ENCODE measurements at regions not wholly inside any gene's neighbourhood (a gene's known extent, or its start where the extent isn't known, plus 50 kb on each side); places are given as distances from the start of the nearest gene placed in this dataset.

DNA sequence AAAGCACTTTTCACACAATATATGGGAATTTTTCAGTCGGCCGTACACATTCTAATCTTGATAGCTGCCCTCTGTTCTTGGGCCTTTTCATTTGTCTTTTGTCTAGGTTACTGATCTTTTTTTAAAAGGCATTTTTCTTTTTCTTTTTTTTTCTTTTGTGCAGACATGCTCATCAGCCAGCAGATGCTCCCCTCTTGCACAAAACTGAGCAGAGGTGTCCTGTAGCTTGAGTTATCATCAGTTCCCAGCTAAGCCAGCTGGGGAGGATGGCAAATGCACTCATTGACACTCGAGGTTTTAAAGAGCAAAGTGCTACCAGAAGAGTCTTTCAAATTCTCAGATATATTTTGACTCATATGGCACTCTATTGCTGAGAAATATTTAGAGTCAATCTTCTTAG is 913.9 kb upstream of the SEL1L start:
- TF ChIP-seq EZH2 (IDR thresholded peaks at IDR 0.05; ENCODE audit: low read depth, unreplicated experiment) = no peak
- TF ChIP-seq, protein P1, sequence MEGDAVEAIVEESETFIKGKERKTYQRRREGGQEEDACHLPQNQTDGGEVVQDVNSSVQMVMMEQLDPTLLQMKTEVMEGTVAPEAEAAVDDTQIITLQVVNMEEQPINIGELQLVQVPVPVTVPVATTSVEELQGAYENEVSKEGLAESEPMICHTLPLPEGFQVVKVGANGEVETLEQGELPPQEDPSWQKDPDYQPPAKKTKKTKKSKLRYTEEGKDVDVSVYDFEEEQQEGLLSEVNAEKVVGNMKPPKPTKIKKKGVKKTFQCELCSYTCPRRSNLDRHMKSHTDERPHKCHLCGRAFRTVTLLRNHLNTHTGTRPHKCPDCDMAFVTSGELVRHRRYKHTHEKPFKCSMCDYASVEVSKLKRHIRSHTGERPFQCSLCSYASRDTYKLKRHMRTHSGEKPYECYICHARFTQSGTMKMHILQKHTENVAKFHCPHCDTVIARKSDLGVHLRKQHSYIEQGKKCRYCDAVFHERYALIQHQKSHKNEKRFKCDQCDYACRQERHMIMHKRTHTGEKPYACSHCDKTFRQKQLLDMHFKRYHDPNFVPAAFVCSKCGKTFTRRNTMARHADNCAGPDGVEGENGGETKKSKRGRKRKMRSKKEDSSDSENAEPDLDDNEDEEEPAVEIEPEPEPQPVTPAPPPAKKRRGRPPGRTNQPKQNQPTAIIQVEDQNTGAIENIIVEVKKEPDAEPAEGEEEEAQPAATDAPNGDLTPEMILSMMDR (conservative IDR thresholded peaks at IDR 0.05; ENCODE audit: low read depth in 2 of 2) = peak in 1 of 2 experiments; percentile 34; a peak in 1 of 4 replicates
- no peak for ATAC-seq
- peaks cover 88% of the 10 kb centered on the region for H3K9me3 Mint-ChIP-seq

GRCh38 chr14:82449926-82450468 is 916.3 kb upstream of the SEL1L start:
- H2AFZ ChIP-seq = no peak overlapping the region
- no peak overlapping the region for H3K4me2 ChIP-seq
- no peak overlapping the region for H3K4me3 Mint-ChIP-seq
- no peaks in the 10 kb centered on the region for H3K79me2 ChIP-seq (replicated peaks; ENCODE audit: insufficient read depth)
- no peaks in the 10 kb centered on the region for H3K36me3 ChIP-seq (ENCODE audit: insufficient read depth)
- no peaks in the 10 kb centered on the region for H3K4me1 Mint-ChIP-seq
- H3K27ac Mint-ChIP-seq = no peak overlapping the region
- no peaks in the 10 kb centered on the region for H3K9me2 ChIP-seq (ENCODE audit: insufficient read depth)
- H3K27me3 ChIP-seq (ENCODE audit: insufficient read depth) = no peaks in the 10 kb centered on the region
- no peak for DNase-seq (ENCODE audit: low spot score)
- no peaks in the 10 kb centered on the region for H3K27me3 Mint-ChIP-seq (ENCODE audit: insufficient read depth, low read depth, poor library complexity)
- H3F3A ChIP-seq (replicated peaks; ENCODE audit: low read depth) = no peaks in the 10 kb centered on the region
- H4K20me1 ChIP-seq (replicated peaks; ENCODE audit: insufficient read depth) = no peaks in the 10 kb centered on the region
- peaks cover 89% of the 10 kb centered on the region for H3K9me3 Mint-ChIP-seq
- H3K36me3 Mint-ChIP-seq (ENCODE audit: low read depth) = peaks cover 10% of the 10 kb centered on the region; the same call in 2 of the 3 replicates
- no peak for ATAC-seq
- H3K4me3 ChIP-seq = no peak overlapping the region
- no peaks in the 10 kb centered on the region for H3K4me1 ChIP-seq (ENCODE audit: insufficient read depth)
- no peak overlapping the region for H3K27ac ChIP-seq (ENCODE audit: low read depth)
- TF ChIP-seq EZH2 (IDR thresholded peaks at IDR 0.05; ENCODE audit: low read depth, unreplicated experiment) = no peak
- TF ChIP-seq, protein P2, sequence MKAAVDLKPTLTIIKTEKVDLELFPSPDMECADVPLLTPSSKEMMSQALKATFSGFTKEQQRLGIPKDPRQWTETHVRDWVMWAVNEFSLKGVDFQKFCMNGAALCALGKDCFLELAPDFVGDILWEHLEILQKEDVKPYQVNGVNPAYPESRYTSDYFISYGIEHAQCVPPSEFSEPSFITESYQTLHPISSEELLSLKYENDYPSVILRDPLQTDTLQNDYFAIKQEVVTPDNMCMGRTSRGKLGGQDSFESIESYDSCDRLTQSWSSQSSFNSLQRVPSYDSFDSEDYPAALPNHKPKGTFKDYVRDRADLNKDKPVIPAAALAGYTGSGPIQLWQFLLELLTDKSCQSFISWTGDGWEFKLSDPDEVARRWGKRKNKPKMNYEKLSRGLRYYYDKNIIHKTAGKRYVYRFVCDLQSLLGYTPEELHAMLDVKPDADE (IDR thresholded peaks at IDR 0.05) = no peak
- TF ChIP-seq CREB1 (CRISPR knock-in tag; IDR thresholded peaks at IDR 0.05; ENCODE audit: low read depth) = no peak
- TF ChIP-seq POLR2AphosphoS5 (IDR thresholded peaks at IDR 0.05; ENCODE audit: low read depth) = no peak
- no peak for TF ChIP-seq EZH2phosphoT487 (IDR thresholded peaks at IDR 0.05; ENCODE audit: unreplicated experiment)
- TF ChIP-seq ZNF331 (CRISPR knock-in tag; IDR thresholded peaks at IDR 0.05; ENCODE audit: low read depth) = no peak
- no peak for TF ChIP-seq ZNF114 (CRISPR knock-in tag; IDR thresholded peaks at IDR 0.05)
- TF ChIP-seq, protein P3, sequence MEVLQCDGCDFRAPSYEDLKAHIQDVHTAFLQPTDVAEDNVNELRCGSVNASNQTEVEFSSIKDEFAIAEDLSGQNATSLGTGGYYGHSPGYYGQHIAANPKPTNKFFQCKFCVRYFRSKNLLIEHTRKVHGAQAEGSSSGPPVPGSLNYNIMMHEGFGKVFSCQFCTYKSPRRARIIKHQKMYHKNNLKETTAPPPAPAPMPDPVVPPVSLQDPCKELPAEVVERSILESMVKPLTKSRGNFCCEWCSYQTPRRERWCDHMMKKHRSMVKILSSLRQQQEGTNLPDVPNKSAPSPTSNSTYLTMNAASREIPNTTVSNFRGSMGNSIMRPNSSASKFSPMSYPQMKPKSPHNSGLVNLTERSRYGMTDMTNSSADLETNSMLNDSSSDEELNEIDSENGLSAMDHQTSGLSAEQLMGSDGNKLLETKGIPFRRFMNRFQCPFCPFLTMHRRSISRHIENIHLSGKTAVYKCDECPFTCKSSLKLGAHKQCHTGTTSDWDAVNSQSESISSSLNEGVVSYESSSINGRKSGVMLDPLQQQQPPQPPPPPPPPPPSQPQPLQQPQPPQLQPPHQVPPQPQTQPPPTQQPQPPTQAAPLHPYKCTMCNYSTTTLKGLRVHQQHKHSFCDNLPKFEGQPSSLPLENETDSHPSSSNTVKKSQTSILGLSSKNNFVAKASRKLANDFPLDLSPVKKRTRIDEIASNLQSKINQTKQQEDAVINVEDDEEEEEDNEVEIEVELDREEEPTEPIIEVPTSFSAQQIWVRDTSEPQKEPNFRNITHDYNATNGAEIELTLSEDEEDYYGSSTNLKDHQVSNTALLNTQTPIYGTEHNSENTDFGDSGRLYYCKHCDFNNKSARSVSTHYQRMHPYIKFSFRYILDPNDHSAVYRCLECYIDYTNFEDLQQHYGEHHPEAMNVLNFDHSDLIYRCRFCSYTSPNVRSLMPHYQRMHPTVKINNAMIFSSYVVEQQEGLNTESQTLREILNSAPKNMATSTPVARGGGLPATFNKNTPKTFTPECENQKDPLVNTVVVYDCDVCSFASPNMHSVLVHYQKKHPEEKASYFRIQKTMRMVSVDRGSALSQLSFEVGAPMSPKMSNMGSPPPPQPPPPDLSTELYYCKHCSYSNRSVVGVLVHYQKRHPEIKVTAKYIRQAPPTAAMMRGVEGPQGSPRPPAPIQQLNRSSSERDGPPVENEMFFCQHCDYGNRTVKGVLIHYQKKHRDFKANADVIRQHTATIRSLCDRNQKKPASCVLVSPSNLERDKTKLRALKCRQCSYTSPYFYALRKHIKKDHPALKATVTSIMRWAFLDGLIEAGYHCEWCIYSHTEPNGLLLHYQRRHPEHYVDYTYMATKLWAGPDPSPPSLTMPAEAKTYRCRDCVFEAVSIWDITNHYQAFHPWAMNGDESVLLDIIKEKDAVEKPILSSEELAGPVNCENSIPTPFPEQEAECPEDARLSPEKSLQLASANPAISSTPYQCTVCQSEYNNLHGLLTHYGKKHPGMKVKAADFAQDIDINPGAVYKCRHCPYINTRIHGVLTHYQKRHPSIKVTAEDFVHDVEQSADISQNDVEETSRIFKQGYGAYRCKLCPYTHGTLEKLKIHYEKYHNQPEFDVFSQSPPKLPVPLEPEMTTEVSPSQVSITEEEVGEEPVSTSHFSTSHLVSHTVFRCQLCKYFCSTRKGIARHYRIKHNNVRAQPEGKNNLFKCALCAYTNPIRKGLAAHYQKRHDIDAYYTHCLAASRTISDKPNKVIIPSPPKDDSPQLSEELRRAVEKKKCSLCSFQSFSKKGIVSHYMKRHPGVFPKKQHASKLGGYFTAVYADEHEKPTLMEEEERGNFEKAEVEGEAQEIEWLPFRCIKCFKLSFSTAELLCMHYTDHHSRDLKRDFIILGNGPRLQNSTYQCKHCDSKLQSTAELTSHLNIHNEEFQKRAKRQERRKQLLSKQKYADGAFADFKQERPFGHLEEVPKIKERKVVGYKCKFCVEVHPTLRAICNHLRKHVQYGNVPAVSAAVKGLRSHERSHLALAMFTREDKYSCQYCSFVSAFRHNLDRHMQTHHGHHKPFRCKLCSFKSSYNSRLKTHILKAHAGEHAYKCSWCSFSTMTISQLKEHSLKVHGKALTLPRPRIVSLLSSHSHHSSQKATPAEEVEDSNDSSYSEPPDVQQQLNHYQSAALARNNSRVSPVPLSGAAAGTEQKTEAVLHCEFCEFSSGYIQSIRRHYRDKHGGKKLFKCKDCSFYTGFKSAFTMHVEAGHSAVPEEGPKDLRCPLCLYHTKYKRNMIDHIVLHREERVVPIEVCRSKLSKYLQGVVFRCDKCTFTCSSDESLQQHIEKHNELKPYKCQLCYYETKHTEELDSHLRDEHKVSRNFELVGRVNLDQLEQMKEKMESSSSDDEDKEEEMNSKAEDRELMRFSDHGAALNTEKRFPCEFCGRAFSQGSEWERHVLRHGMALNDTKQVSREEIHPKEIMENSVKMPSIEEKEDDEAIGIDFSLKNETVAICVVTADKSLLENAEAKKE (CRISPR knock-in tag; IDR thresholded peaks at IDR 0.05) = no peak
- TF ChIP-seq JUNB (IDR thresholded peaks at IDR 0.05; ENCODE audit: unreplicated experiment) = no peak

More for the DNA sequence above, 913.9 kb upstream of the SEL1L start:
- Histone ChIP-seq H3K9me2 (ENCODE audit: insufficient read depth) (peaks cover 6% of the 10 kb centered on the region; the same call in 1 of the 2 replicates), H3K27ac (ENCODE audit: low read depth) (no peak overlapping the region), H3F3A (replicated peaks; ENCODE audit: low read depth) (no peaks in the 10 kb centered on the region), H2AFZ (0 out of 2 replicates have a peak overlapping the region, but pooled peaks have one; percentile 12), H3K79me2 (replicated peaks; ENCODE audit: insufficient read depth) (no peaks in the 10 kb centered on the region), H3K4me3 (no peak overlapping the region), H4K20me1 (replicated peaks; ENCODE audit: insufficient read depth) (no peaks in the 10 kb centered on the region), H3K4me1 (ENCODE audit: insufficient read depth) (no peaks in the 10 kb centered on the region), H3K27me3 (ENCODE audit: insufficient read depth) (no peaks in the 10 kb centered on the region), H3K36me3 (ENCODE audit: insufficient read depth) (no peaks in the 10 kb centered on the region), H3K4me2 (no peak overlapping the region)
- peak; percentile 19 for DNase-seq (ENCODE audit: low spot score)
- H3K27me3 Mint-ChIP-seq (ENCODE audit: insufficient read depth, low read depth, poor library complexity) = no peaks in the 10 kb centered on the region
- no peaks in the 10 kb centered on the region for H3K4me1 Mint-ChIP-seq
- peaks cover 13% of the 10 kb centered on the region; the same call in 2 of the 3 replicates for H3K36me3 Mint-ChIP-seq (ENCODE audit: low read depth)
- no peak overlapping the region for H3K27ac Mint-ChIP-seq
- H3K4me3 Mint-ChIP-seq = no peak overlapping the region

All from GM23338 (cell line).